IPS-NIHi7 (cell line): ENCODE measurements at regions not wholly inside any gene's neighbourhood (a gene's known extent, or its start where the extent isn't known, plus 50 kb on each side); places are given as distances from the start of the nearest gene placed in this dataset.

Source experiments
- DNase-seq: peaks from one replicate; pipeline ENCODE4 v3.0.0; 2012; ENCODE audit warnings: mixed read lengths; ENCODE audit errors: extremely low spot score

DNA sequence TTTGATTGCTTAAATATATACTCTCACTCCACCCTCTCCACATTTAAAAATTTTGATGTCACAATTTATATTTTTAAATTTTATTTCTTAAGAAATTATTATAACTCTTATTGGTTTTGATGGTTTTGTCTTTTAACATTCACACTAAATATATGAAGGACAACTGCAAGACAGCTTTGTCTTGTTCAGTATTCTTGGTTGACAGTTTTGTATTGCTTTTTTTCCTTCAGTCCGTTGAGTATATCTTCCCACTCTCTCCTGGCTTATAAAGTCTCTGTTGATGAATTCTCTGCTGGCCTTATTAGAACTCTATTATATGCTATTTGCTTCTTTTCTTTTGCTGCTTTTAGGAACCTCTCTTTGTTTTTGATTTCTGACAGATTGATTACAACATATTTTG is 392.2 kb downstream of the C6orf118 start:
- no peak for DNase-seq

DNA sequence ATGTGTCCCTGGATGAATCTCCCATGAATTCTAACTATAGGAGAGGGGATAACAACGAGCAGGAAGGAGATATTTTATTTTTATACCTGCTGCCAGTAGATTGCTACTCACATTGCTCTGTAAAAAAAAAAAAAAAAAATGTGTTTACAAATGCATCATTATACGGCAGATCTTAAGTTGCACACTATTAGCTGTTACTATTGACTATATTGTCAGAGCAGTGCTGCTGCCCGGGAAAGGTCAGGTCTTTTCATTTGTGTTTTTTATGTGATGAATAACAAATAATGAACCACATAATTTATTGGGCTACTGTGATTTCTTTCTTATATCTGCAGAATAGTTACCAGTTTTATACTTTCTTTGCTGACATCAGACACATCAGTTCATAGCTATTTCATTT is 393.3 kb downstream of the C6orf118 start:
- DNase-seq, result no peak

DNA sequence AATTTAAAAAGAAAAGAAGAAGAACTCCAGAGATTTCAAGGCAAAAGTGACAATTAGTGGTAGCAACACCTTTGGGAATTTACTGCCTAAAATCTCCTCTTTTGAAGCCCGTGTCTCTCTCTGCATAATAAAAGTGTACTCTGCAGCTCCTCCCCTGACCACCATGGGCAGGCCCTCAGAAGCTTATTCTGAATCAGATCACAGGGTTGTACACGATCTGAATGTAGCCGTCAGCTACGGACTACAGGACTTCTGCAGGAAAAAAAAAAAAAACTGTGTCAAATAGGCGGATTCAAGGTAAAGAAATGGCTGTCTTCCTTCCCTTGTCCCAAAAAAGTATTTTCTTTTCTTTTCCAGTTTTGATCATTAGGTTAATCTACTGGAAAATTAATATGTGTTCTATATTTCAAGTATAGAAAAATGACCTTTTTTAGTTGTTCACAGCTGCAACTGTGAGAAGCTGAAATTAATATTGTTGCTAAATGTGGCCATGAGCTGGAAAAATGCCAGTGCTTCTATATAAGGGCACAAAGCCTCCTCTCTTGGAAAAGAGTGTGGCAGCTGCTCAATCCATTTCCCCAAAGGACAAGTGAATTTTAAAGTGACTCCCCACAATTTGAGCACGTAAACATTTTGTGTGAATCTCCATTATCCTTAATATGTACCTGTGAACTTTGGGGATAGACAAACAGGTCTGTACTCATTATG is 397.4 kb downstream of the C6orf118 start:
- DNase-seq, result no peak

DNA sequence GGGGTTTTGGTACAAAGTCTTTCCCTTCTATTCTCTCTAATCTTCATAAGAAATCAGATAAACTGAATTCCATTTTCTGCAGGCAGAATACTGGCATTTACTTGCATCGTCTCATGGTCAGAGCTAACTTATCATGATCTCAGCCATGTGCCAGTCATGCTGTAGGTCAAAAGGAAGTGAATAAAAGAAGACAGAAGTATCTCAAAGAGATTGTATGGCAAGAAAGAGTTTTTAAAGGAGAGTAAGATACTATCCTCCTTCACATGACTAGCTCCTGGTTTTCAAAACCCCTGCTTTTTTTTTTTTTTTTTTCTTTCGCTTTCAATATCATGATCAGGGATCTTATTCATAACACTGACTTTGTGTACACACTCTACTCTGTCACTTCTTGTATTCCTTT is 398.3 kb downstream of the C6orf118 start:
- DNase-seq, result no peak

DNA sequence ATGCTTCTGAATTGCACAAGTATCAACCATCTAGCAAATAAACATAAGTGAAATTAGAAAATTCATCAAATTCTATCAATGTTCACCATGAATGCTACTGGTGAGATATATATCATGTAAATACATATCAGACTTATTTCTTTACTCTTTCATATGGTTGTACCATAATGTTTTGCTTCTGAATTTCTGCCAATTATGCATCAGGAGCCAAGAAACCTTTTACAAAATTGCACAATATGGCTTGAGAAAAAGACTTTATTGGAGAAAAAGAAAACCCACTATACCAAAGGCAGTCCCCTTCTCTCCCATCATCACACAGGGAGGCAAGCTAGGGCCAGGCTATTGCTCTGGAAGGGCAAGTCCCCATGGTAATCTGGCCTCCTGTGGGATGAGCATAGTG is 402.6 kb downstream of the C6orf118 start:
- no peak for DNase-seq

DNA sequence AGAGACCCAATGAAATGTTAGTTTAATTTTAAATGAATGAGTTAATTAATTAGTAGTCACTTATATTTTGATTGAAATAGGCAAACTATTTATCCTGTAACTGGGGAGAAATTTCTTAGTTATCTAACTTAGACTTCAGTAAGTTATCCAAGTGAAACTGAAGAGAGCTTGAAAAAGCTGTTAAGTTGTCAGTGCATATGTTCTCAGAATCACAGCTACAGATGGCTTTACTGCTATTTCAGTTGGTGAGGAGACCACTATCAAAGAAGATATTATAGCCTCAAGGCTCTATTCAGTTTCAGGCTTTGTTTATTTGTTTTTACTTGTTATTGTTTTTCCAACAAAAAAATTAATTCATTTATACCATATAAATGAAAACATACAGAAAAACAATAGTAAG is 404.1 kb downstream of the C6orf118 start:
- DNase-seq, result no peak

DNA sequence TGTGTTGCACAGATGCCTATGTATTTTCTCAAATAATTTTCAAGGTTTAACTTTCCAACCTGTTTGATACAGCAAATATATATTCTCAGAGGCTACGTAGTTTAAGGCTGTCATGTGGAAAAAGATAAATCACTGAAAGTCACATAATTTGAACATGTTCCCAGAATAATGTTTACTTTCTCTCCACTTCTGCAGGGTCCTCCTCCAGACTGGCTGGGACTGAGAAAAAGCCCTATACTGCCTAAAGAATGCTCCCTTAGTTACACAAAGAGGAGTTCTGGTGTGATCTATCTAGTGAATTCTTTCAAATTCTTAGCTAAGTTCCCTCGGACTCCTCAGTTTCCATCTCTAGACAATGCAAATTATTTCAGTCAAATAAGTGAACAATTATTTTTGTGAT is 411.0 kb downstream of the C6orf118 start:
- DNase-seq, result no peak

DNA sequence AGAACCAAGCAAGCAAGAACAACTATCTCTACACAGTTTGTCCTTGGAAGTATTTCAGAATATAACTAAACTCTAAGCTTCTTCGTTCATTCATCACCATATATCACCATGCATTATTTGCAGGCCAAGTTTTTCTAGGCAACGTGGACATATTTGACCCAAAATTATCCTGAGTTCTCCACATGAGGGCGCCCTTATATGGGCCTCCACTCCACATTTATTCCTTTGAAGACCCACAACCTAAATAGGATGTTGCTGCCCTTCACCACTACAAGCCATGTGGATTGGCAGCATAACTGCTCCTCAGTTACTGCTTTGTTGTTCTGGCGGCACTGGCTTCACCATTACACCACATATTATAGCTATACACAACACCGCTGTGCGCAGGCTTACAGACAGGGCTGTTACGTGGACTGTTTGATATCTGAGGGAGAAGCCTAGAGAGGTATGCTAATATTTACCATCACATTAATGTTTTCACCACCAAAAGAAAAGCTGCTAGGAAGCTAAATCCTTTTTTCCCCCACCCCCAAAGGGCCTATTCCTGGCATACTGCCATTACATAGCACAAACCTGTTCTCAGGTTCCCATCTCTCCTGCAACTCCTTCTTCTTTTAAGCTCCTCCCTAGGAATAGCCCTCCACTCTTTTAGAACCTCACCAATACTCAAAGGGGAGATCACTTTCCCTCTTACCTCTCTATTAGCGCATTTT is 411.7 kb downstream of the C6orf118 start:
- peak; percentile 49 for DNase-seq

DNA sequence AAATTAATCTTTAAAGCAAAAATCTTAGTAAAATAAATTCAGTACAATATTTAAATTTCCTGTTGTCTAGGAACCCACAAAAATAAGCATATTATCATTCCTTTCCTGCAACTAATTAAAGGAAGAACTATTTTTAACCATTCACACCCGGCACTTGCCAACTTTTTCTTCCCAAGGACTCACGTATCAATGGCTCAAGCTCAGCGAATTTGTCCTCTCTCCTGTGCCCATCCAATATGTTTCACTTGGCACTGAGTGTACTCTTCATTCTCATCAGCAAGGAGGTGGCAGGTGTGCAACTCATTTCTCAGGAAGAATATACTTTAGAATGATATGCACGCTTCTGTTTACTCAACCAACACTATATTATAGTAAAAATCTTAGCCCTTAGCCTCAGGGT is 419.4 kb downstream of the C6orf118 start:
- no peak for DNase-seq

DNA sequence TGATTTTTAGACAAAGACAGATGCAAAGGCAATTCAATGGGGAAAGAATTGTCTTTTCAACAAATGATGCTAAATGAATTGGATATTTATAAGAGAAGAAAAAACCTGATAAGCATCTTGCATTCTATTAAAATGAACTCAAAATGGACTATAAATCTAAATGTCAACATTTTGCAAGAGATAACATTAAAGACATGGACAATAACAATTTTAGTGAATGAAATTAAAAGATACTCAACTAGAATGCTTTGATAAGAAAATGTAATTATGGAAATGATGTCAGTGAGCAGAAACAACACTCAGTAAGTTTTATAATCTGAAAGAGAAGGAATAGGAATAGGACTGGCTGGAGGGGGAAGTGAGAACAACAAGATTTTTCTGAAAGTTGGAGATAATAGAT is 421.7 kb downstream of the C6orf118 start:
- DNase-seq, result no peak

DNA sequence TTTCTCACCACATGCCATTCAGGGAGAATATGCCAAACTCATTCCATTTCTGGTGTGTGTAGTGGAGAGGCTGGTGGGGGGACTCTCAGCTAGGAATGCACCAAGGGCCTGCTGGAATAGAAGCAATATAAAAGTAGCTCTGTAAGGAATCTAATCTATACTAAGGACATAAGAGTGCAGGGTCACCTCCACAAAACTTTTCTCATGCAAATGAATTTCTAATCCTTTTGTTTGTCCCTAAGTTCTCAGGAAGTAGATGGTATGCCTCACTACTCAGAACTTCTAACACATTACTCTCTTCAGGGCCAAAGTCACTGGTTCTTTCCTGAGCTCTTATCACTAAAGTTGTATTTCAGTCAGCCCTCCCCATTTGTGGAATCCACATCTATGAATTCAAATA is 427.2 kb downstream of the C6orf118 start:
- DNase-seq, result no peak

DNA sequence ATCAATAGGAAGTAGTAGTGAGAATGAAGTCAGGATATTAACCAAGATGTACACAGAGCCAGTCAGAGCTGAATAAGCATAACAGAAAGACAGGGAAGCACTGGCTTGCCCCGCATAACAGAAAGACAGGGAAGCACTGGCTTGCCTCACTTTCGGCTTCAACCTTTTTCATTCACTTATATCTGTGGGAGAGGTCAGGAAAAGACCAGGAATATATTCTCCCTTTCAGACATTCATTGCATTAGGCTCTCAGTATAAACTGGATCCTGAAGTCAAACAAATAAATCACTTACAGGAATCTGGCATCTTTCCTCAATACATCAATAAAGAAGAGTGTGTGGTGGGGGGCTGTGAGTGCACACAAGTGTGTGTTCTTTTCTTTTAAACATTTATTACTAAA is 437.6 kb downstream of the C6orf118 start:
- DNase-seq, result no peak

DNA sequence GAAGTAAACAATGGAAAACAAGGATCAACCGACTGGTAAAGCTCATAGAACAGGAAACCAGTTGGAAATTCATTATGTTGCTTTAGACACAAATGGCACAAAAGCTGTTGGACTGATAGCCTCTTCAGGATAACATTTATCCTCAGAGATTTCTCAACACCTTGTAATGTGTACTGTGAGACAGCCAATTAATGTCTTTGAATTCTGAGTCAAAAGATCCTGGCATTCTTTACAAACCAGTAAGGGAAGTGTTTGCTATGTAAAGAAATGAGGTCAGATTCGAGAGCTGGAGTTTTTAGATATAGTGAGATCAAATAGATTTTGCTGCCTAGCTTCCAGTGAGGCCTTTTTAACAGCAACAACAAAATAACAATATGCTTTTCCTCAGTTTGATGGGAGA is 439.2 kb downstream of the C6orf118 start:
- no peak for DNase-seq

DNA sequence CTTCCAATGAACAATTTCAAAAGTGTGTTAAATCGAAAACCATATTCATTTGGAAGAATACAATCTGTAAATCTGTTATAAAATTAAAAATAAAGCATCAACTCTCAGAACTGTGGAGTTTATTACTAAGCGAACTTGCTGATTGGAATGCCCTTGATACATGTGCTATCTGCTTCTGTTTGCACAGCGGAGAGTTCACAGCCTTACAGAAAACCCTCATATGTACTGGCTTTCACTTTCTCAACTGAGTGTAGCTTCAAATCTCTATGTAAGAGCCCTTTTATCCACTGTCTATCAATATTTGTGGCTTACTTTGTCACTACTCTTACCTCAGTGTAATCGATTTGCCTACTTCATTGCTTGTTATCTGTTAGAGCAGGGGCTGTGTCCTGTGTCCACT is 447.4 kb downstream of the C6orf118 start:
- DNase-seq, result no peak

DNA sequence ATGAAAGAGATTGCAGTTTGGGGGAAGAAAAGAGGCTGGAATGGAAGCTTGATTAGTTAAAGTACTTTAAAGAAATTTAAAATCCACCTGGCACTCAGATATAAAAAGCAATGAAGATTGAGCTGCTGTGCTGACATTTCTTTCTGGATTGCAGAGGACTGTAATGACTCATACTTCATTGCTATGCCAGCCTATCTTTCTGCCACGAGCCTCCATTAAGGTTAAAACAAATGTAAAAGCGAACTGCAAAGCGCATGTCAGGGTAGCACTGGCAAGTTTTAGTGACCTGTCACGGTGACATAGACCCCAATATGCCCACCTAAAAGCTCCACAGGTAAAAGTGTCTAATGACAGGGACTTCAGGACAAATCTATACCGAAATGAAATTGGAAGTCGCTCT is 449.6 kb downstream of the C6orf118 start:
- DNase-seq, result no peak

DNA sequence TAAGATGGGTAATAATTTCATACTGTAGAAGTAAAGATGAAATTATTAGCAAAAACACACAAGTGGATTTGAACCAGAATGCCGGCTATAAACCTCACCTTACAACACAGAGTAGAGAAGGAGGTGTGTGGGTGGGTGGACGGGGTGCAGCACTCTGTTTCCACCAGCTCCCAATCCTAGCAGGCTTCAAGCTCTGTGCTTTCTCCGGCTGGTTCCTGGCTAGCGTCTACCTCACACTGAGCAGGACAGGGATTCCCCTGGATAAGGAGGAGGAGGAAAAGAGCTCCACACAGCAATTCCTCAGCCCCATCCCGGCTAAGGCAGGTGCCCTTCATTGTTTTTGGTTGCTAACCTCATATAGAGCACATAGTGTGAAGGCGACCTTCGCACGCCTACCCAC is 453.3 kb downstream of the C6orf118 start:
- DNase-seq, result peak; percentile 19

DNA sequence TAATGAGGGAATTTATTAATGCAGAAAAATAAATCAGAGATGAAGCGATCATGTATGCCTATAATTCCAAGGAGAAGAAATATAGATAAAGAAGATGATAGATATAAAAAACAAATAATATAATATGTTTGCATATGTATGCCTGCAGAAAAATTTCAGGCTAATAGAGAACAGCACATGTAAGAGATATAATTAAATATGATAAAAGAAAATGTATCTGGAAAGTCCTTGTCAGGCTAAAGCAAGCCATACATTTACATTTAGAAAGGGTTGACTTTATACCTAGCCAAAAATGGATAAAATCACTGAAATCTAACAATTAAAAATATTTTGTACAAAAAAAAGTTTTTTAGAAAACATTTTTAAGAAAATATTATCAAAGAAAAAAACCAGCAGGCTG is 454.1 kb downstream of the C6orf118 start:
- DNase-seq, result no peak

DNA sequence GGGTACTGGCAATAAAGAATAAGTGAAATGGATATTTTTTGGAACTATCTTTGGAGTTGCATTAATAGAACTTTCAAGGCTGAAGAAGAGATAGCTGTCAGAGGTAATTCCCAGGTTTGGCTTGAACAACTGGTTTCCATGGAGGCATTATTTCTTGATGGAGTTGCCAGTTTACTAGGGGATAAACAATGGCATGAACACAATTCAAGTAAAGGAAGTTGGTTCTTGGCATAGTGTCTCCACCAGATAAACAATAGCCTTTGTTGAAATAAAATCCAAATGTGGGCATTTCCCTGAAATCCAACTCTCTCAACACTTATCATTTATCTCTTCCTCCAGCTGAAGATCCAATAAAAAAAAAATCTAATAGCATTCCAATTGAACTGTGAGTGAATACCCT is 454.9 kb downstream of the C6orf118 start:
- no peak for DNase-seq

DNA sequence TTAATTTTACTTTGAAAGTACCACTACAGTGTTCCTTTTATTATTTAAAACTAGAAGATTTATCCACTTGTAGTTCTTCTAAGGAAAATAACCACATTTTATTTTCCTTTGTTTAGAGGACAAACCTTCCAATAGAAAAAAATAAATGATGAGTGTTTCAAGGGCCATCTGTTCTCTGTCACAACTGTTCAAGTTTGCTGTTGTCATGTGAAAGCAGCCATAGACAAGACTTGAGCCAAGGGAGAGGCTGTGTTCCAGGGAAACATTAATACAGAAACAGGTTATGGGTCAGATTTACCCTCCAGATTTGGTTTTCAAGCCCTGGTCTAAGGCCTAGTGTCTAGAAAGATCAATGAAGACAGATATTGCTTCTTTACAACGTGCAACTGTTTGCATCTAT is 463.6 kb downstream of the C6orf118 start:
- DNase-seq, result no peak

DNA sequence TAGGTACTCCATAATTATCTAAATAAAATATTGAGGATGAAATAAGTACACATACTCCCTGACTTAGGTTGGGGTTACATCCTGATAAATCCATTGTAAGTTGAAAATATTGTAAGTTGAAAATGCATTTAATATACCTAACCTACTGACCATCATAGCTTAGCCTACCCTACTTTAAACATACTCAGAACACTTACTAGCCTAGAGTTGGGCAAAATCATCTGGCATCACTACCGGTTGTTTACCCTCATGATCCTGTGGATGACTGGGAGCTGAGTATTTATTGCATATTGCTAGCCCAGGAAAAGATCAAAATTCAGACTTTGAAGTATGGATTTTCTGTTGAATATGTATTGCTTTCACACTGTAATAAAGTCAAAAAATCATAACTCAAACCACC is 467.3 kb downstream of the C6orf118 start:
- DNase-seq, result no peak

DNA sequence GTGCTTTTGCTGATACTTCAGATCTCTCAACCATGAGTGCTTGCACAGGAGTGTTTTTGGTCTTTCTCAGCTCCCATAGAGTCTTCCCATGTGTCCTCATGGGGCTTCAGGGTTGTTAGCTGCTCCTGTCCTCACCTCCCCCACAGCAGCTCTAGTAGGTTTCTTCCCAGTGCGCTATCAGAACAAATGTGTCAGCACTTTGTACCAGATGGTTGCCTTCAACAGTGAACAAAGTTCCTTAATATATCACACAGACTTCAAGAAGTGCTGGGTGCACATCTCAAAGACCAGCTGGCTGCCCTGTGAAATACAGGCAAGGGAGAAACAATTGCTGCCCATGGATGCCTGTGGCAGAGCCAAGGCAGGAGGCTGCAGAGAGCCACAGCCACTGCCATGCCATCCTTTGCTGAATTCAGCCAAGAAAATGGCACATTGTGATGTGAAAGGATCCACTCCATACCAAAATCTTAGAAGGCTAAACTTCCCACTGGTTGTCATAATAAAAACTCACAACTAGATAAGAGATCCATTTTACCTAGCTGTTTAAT is 471.3 kb downstream of the C6orf118 start:
- DNase-seq, result no peak

DNA sequence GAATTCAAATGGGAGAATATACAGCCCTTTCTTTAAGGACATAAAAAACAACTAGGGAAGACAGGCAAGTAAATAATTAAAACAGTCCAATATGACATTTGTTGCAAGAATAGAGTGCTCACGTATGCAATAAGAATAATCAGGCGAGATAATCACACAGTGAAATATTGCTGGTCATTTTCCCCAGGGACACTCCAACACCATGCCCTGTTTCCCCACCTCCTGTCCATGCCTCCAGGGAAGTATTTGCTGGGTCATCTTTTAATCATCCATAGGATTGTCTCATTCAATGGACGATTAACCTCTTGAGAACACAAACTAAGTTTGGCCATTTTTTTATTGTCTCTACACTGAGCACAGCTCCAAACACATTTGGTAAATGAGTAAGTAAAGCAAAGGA is 472.9 kb downstream of the C6orf118 start:
- DNase-seq, result no peak

DNA sequence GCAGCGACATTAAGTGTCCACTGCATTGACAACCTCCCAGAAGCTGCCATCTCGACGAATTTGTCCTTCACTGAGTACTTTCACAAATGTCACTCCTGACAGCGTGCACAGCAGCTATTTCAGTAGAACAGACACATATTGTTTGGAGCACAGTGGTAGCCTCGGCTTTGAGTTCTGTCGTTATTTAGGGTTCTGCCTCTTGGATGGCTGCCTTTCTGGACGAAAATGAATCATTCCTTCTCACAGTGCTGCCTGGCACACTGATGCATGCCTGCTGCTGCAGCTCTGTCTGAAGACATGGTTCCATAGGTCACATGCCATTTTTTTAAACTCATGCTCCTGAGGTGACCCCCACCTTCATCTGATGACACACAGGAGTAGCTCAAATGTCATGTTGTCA is 477.0 kb downstream of the C6orf118 start:
- DNase-seq, result no peak
